ENCODE measurements at regions not wholly inside any gene's neighbourhood (a gene's known extent, or its start where the extent isn't known, plus 50 kb on each side); places are given as distances from the start of the nearest gene placed in this dataset.

GRCh38 chr20:24823989-24824693 lies 124.9 kb upstream of the CST7 start:
- ChIA-PET POLR2A (no interaction called here), CTCF (no interaction called here)
- H3K9me3 Mint-ChIP-seq: no peaks in the 10 kb centered on the region
- H3K27me3 ChIP-seq (ENCODE audit: insufficient read depth, low read length, poor library complexity, severe bottlenecking): no peaks in the 10 kb centered on the region
- H3K27ac ChIP-seq (ENCODE audit: low read depth, low read length): no peak overlapping the region
- H3K36me3 Mint-ChIP-seq: no peaks in the 10 kb centered on the region
- H3K4me1 Mint-ChIP-seq: no peaks in the 10 kb centered on the region
- H3K4me3 ChIP-seq (ENCODE audit: low read length): no peak overlapping the region
- no peaks in the 10 kb centered on the region for H3K4me1 ChIP-seq (ENCODE audit: insufficient read depth, low read length)
- H3K36me3 ChIP-seq (ENCODE audit: insufficient read depth, low read length): no peaks in the 10 kb centered on the region
- H3K27ac Mint-ChIP-seq: no peak overlapping the region
- H3K9me3 ChIP-seq (ENCODE audit: low read length): no peaks in the 10 kb centered on the region
- H3K27me3 Mint-ChIP-seq: peaks cover 0 to 9% of the 10 kb centered on the region in 2 donors
- DNase-seq: no peak
- H3K4me3 Mint-ChIP-seq: no peak overlapping the region

DNA sequence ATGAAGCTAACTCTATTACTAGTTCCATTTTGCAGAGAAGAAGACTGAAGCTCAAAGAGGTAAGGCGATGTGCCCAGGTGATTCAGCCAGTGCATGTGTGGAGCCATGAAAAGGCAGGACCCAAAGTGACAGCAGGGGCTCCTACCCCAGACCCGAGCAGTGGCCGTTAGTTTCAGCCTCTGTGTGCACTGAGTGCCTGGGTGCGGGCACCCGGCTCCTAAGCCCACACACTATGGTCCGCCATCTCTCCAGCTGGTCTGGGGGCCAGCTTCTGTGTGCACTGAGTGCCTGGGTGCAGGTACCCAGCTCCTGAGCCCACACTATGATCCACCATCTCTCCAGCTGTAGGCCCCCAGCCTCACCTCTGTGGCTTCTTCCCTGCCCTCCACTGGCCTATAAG lies 123.5 kb upstream of the CST7 start:
- no peaks in the 10 kb centered on the region for H3K4me1 Mint-ChIP-seq
- Histone ChIP-seq H3K4me3 (ENCODE audit: low read length) (no peak overlapping the region), H3K4me1 (ENCODE audit: insufficient read depth, low read length) (no peaks in the 10 kb centered on the region), H3K9me3 (ENCODE audit: low read length) (no peaks in the 10 kb centered on the region), H3K36me3 (ENCODE audit: insufficient read depth, low read length) (no peaks in the 10 kb centered on the region), H3K27me3 (ENCODE audit: insufficient read depth, low read length, poor library complexity, severe bottlenecking) (no peaks in the 10 kb centered on the region), H3K27ac (ENCODE audit: low read depth, low read length) (no peak overlapping the region)
- H3K9me3 Mint-ChIP-seq: peaks cover 0 to 1% (median 0%) of the 10 kb centered on the region in 5 donors
- ChIA-PET POLR2A (no interaction called here), CTCF (no interaction called here)
- no peaks in the 10 kb centered on the region for H3K36me3 Mint-ChIP-seq
- H3K27me3 Mint-ChIP-seq: peaks cover 0 to 9% of the 10 kb centered on the region in 2 donors
- no peak overlapping the region for H3K4me3 Mint-ChIP-seq
- H3K27ac Mint-ChIP-seq: no peak overlapping the region
- no peak for DNase-seq

DNA sequence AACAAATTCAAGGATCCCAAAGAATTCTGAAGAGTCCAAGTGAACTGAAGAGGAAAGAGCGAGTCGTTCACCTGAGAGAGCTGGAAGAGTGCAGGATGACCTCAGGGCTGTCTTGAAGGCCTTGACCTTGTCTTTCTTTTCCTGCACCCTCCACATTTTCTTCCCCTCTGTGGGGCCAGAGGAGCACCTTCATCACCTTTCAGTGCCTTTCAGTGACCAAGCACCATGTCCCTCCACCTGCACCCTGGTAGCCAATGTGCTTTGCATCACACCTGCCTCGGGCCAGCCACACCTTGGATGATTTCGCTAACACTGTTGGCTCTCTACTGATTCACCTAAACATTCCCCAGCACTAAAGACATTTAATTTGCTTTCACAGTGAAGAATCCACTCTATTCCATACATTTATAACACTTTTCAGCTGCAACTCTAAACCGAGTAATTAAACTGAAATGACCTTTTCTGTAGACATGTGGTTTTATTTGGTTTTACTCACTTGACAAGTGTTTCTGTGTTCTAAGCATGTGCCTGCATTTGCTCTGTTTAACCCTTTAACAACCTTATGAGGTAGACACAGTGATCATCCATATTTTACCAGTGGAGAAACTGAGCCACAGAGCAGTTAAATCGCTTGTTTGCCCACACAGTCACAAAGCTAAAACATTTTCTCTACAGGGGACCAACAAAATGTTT lies 121.3 kb upstream of the CST7 start:
- Histone ChIP-seq H3K36me3 (ENCODE audit: insufficient read depth, low read length) (no peaks in the 10 kb centered on the region), H3K27ac (ENCODE audit: low read depth, low read length) (no peak overlapping the region), H3K9me3 (ENCODE audit: low read length) (no peaks in the 10 kb centered on the region), H3K27me3 (ENCODE audit: insufficient read depth, low read length, poor library complexity, severe bottlenecking) (no peaks in the 10 kb centered on the region), H3K4me1 (ENCODE audit: insufficient read depth, low read length) (no peaks in the 10 kb centered on the region), H3K4me3 (ENCODE audit: low read length) (no peak overlapping the region)
- Mint-ChIP-seq H3K9me3 (peaks cover 0 to 2% (median 0%) of the 10 kb centered on the region in 5 donors), H3K36me3 (no peaks in the 10 kb centered on the region), H3K4me1 (no peaks in the 10 kb centered on the region), H3K27me3 (peaks cover 0 to 9% of the 10 kb centered on the region in 2 donors), H3K27ac (no peak overlapping the region), H3K4me3 (no peak overlapping the region)
- POLR2A ChIA-PET: no interaction called here
- no peak for DNase-seq
- CTCF ChIA-PET: no interaction called here

DNA sequence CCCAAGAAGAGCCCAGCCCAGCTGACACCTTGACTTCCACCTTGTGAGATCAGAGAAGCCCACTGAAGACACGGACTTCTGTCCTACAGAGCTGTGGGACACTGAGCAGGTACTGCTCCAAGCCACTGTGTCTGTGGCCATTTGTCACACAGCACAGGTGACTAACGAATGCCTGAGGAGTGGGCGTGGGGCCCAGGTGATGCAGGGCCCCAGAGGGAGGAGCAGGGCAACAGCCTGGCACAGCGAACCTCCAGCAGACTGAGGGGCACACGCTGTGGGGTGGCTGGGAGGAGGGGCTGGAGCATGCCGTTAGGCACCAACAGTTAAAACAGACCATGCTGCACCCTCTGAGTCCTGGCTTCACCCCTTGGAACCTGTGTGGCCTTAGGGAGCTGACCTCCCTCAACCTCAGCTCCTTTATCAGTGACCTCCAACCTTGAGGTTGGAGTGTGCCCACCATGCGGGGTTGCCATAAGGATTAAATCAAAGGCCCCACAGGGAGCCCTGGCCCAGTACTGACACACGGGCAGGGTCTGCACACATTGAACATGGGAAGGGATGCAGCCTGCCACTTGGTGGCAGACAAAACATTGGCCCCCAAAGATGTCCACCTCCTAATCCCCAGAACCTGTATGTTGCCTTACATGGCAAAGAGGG lies 119.9 kb upstream of the CST7 start:
- POLR2A ChIA-PET: no interaction called here

DNA sequence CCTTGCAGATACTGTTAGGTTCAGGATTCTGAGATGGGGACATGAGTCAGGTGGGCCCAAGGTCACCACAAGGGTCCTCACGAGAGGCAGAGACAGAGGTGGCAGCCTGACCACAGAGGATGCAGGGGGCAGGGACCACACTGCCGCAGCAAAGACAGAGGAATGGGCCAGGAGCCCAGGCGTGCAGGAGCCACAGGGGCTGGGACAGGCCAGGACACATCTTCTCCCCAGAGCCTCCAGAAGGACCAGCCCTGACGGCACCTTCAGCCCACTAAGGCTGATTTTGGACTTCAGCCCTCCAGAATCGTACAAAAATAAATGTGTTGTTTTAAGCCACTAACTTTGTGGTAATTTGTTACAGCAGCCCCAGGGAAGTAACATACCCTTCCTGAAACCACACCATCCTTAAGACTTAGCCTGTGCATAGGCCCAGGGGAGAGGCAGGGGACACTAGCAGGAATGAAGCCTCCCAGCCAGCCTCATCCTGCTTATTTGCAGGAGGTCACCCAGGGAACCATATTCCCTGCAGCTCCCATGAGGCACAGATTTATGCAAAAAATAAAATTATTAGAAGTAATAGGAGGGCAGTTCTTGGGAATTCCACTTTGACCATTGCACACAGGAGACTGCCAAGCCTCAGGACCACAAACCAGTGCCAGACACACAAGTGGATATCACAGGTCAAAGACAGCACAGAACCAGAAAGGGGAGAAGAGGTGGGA lies 119.3 kb upstream of the CST7 start:
- ChIA-PET POLR2A (no interaction called here), CTCF (no interaction called here)
- Mint-ChIP-seq H3K9me3 (peaks cover 0 to 2% (median 0%) of the 10 kb centered on the region in 5 donors), H3K4me1 (no peaks in the 10 kb centered on the region), H3K4me3 (no peak overlapping the region), H3K36me3 (no peaks in the 10 kb centered on the region), H3K27me3 (peaks cover 0 to 5% of the 10 kb centered on the region in 2 donors), H3K27ac (no peak overlapping the region)
- DNase-seq: no peak
- H3K9me3 ChIP-seq (ENCODE audit: low read length): no peaks in the 10 kb centered on the region
- H3K4me1 ChIP-seq (ENCODE audit: insufficient read depth, low read length): no peaks in the 10 kb centered on the region
- no peak overlapping the region for H3K27ac ChIP-seq (ENCODE audit: low read depth, low read length)
- no peak overlapping the region for H3K4me3 ChIP-seq (ENCODE audit: low read length)
- no peaks in the 10 kb centered on the region for H3K36me3 ChIP-seq (ENCODE audit: insufficient read depth, low read length)
- no peaks in the 10 kb centered on the region for H3K27me3 ChIP-seq (ENCODE audit: insufficient read depth, low read length, poor library complexity, severe bottlenecking)

More for the DNA sequence above, 119.9 kb upstream of the CST7 start:
- CTCF ChIA-PET: no interaction called here
- Histone ChIP-seq H3K36me3 (ENCODE audit: insufficient read depth, low read length) (no peaks in the 10 kb centered on the region), H3K4me1 (ENCODE audit: insufficient read depth, low read length) (no peaks in the 10 kb centered on the region), H3K4me3 (ENCODE audit: low read length) (no peak overlapping the region), H3K27me3 (ENCODE audit: insufficient read depth, low read length, poor library complexity, severe bottlenecking) (no peaks in the 10 kb centered on the region), H3K9me3 (ENCODE audit: low read length) (no peaks in the 10 kb centered on the region), H3K27ac (ENCODE audit: low read depth, low read length) (no peak overlapping the region)
- Mint-ChIP-seq H3K36me3 (no peaks in the 10 kb centered on the region), H3K4me1 (no peaks in the 10 kb centered on the region), H3K27me3 (peaks cover 0 to 5% of the 10 kb centered on the region in 2 donors), H3K9me3 (peaks cover 0 to 2% (median 0%) of the 10 kb centered on the region in 5 donors), H3K27ac (no peak overlapping the region), H3K4me3 (no peak overlapping the region)
- no peak for DNase-seq

GRCh38 chr20:24830649-24831048 lies 118.4 kb upstream of the CST7 start:
- peaks cover 0 to 5% of the 10 kb centered on the region in 2 donors for H3K27me3 Mint-ChIP-seq
- DNase-seq: no peak
- peaks cover 0 to 2% (median 0%) of the 10 kb centered on the region in 5 donors for H3K9me3 Mint-ChIP-seq
- POLR2A ChIA-PET: no interaction called here
- Histone ChIP-seq H3K27me3 (ENCODE audit: insufficient read depth, low read length, poor library complexity, severe bottlenecking) (no peaks in the 10 kb centered on the region), H3K4me1 (ENCODE audit: insufficient read depth, low read length) (no peaks in the 10 kb centered on the region), H3K36me3 (ENCODE audit: insufficient read depth, low read length) (no peaks in the 10 kb centered on the region), H3K9me3 (ENCODE audit: low read length) (no peaks in the 10 kb centered on the region), H3K27ac (ENCODE audit: low read depth, low read length) (no peak overlapping the region), H3K4me3 (ENCODE audit: low read length) (no peak overlapping the region)
- H3K4me3 Mint-ChIP-seq: no peak overlapping the region
- H3K27ac Mint-ChIP-seq: no peak overlapping the region
- H3K36me3 Mint-ChIP-seq: no peaks in the 10 kb centered on the region
- no peaks in the 10 kb centered on the region for H3K4me1 Mint-ChIP-seq
- CTCF ChIA-PET: no interaction called here

GRCh38 chr20:24831232-24831631 lies 117.8 kb upstream of the CST7 start:
- no peak overlapping the region for H3K27ac Mint-ChIP-seq
- POLR2A ChIA-PET: no interaction called here
- no peaks in the 10 kb centered on the region for H3K27me3 ChIP-seq (ENCODE audit: insufficient read depth, low read length, poor library complexity, severe bottlenecking)
- no peaks in the 10 kb centered on the region for H3K4me1 Mint-ChIP-seq
- no peaks in the 10 kb centered on the region for H3K36me3 Mint-ChIP-seq
- peaks cover 0 to 5% of the 10 kb centered on the region in 2 donors for H3K27me3 Mint-ChIP-seq
- H3K4me3 Mint-ChIP-seq: no peak overlapping the region
- H3K4me1 ChIP-seq (ENCODE audit: insufficient read depth, low read length): no peaks in the 10 kb centered on the region
- DNase-seq: no peak
- H3K27ac ChIP-seq (ENCODE audit: low read depth, low read length): no peak overlapping the region
- no peaks in the 10 kb centered on the region for H3K36me3 ChIP-seq (ENCODE audit: insufficient read depth, low read length)
- H3K9me3 Mint-ChIP-seq: peaks cover 0 to 2% (median 0%) of the 10 kb centered on the region in 5 donors
- H3K4me3 ChIP-seq (ENCODE audit: low read length): no peak overlapping the region
- no peaks in the 10 kb centered on the region for H3K9me3 ChIP-seq (ENCODE audit: low read length)
- CTCF ChIA-PET: no interaction called here

DNA sequence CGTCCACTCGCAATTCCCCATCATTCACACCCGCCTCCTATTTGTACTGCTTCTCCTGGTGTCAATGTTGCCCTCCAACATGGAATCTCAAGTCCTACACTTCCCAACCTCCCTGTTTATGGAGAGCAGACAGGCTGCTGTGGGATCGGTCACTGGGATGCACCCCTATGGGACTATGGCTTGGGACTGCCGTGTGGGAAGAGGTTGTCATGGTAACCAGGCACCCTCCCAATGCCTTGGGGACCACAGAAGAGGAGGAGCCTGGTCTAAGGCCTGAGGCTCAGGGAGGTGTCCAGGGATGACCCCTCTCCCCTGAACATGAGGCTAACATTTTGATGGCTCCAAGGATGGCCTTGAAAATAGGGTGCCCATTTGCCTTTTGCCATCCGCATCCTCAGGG lies 116.6 kb upstream of the CST7 start:
- Mint-ChIP-seq H3K27ac (no peak overlapping the region), H3K4me1 (no peaks in the 10 kb centered on the region), H3K4me3 (no peak overlapping the region), H3K36me3 (no peaks in the 10 kb centered on the region), H3K9me3 (peaks cover 0 to 2% (median 0%) of the 10 kb centered on the region in 5 donors), H3K27me3 (peaks cover 0 to 5% of the 10 kb centered on the region in 2 donors)
- Histone ChIP-seq H3K4me3 (ENCODE audit: low read length) (no peak overlapping the region), H3K36me3 (ENCODE audit: insufficient read depth, low read length) (no peaks in the 10 kb centered on the region), H3K27ac (ENCODE audit: low read depth, low read length) (no peak overlapping the region), H3K27me3 (ENCODE audit: insufficient read depth, low read length, poor library complexity, severe bottlenecking) (no peaks in the 10 kb centered on the region), H3K9me3 (ENCODE audit: low read length) (no peaks in the 10 kb centered on the region), H3K4me1 (ENCODE audit: insufficient read depth, low read length) (no peaks in the 10 kb centered on the region)
- POLR2A ChIA-PET: no interaction called here
- CTCF ChIA-PET: no interaction called here
- no peak for DNase-seq
